ENCODE measurements at regions not wholly inside any gene's neighbourhood (a gene's known extent, or its start where the extent isn't known, plus 50 kb on each side); places are given as distances from the start of the nearest gene placed in this dataset.

DNA sequence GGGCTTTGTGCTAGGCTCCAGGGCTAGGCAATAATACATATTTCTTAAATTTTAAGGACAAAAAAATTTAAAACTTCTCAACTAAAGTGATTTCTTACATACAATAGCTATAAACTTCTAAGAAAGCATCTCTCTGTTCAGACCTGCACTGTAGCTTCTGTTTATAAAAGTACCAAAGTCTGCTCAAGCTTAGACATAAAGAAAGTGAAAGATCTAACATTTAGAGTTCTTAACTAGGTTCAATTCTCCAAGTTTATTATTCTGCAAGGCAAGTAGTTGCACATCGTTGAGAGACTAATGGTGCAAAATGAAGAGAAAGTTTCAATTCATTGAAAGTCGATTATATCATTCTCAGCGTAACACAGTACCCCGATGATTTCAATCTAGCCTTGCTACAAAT, 857.4 kb upstream of the HTR2C start:
- TF ChIP-seq, protein P1, sequence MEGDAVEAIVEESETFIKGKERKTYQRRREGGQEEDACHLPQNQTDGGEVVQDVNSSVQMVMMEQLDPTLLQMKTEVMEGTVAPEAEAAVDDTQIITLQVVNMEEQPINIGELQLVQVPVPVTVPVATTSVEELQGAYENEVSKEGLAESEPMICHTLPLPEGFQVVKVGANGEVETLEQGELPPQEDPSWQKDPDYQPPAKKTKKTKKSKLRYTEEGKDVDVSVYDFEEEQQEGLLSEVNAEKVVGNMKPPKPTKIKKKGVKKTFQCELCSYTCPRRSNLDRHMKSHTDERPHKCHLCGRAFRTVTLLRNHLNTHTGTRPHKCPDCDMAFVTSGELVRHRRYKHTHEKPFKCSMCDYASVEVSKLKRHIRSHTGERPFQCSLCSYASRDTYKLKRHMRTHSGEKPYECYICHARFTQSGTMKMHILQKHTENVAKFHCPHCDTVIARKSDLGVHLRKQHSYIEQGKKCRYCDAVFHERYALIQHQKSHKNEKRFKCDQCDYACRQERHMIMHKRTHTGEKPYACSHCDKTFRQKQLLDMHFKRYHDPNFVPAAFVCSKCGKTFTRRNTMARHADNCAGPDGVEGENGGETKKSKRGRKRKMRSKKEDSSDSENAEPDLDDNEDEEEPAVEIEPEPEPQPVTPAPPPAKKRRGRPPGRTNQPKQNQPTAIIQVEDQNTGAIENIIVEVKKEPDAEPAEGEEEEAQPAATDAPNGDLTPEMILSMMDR (IDR thresholded peaks at IDR 0.05), result no peak
- TF ChIP-seq POLR2A (IDR thresholded peaks at IDR 0.05), result no peak

All from right lobe of liver (tissue), 4 donors.